DMS114 treated with DMSO at 0.1 percent for 48 hours (cell line): ENCODE measurements at regions not wholly inside any gene's neighbourhood (a gene's known extent, or its start where the extent isn't known, plus 50 kb on each side); places are given as distances from the start of the nearest gene placed in this dataset.
"Not testable (repeated sequence)": the region's sequence is repeated elsewhere in the genome, so short reads cannot be mapped to it uniquely, and the experiment has no call there.

Experiments used
- DNase-seq: peaks from one replicate; lab custom pipeline; 2025; ENCODE audit not compliant: unreplicated experiment; lab: John Stamatoyannopoulos, UW

DNA sequence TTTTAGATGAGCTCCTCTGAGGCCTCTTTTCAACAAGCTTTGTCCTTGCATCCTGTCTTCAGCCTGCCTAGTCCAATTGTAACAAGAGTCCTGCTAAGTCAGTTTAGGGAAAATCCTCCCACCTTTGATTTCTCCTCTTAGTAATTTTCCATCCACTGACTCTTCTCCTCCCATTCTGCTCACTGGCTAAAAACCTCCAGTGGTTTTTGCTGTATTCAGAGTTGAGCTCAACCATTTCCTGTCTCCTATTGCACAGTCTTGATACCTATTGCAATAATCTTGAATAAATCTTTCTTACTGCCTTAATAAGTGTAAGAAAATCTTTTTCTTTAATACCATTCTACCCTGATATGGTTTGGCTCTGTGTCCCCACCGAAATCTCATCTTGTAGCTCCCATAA lies 117.8 kb upstream of the ENPP6 start:
- DNase-seq: no peak

DNA sequence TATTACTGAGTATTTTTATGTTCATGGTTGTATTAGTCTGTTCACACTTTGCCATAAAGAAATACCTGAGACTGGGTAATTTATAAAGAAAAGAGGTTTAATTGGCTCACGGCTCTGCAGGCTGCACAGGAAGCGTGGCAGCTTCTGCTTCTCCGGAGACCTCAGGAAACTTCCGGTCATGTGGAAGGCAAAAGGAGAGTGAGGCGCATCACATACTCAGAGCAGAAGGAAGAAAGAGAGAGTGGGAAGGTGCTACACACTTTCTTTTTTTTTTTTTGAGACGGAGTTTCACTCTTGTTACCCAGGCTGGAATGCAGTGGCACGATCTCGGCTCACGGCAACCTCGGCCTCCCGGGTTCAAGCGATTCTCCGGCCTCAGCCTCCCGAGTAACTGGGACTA lies 115.8 kb upstream of the ENPP6 start:
- DNase-seq: not testable (repeated sequence)

DNA sequence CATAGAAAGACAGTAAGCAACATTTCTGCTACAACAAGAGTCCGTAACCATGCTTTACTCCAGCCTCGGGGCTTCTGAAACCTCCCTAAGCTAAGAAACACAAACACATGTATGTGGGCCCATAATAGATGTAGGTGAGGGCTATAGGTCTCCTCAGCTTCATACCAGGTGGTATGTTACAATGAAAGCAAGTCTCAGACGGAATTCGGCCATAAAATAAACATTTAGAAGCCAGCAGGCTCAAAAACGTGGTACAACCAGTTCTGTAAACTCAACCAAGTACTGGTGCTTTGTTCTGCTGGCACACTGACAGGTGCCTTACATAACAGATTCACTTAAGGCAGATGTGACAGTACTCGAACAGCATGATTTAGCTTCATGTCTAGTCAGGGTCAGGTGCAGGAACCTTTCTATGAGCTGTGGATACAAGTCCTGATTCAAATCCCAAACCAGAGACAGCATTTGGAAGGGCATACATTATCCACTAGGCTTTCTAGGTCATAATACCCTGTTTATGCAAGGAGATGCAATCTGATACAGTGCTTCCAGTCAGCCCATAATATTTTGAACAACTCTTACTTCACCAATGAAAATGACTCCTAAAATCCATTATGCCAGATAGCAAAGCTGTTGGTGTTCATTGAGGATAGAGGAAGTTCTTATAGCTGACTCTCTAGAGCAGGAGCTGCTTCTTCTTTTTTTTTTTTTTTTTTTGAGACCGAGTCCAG lies 113.8 kb upstream of the ENPP6 start:
- no peak for DNase-seq

DNA sequence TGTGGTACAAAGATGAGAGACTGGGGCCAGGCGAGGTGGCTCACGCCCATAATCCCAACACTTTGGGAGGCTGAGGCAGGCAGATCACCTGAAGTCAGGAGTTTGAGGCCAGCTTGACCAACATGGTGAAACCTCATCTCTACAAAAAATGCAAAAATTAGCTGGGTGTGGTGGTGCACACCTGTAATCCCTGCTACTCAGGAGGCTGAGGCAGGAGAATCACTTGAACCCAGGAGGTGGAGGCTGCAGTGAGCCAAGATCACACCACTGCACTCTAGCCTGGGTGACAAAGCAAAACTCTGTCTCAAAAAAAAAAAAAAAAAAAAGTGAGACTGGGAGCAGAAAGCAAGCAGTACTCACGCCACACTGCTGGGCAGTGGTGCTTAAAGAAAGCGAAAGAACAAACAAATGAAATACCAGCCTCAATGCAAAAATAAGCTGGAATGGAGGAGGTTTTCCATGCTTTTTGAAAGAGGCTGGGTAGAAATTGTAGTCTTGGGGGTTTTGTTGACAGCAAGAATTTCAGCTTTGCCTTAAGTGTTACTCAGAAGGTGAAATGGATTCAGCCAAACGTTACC lies 112.9 kb upstream of the ENPP6 start:
- DNase-seq: not testable (repeated sequence)

- no peak for DNase-seq
Observed at GRCh38 chr4:184329659-184330400, 112.2 kb upstream of the ENPP6 start.

GRCh38 chr4:184329235-184329634 lies 111.6 kb upstream of the ENPP6 start:
- DNase-seq: no peak

DNA sequence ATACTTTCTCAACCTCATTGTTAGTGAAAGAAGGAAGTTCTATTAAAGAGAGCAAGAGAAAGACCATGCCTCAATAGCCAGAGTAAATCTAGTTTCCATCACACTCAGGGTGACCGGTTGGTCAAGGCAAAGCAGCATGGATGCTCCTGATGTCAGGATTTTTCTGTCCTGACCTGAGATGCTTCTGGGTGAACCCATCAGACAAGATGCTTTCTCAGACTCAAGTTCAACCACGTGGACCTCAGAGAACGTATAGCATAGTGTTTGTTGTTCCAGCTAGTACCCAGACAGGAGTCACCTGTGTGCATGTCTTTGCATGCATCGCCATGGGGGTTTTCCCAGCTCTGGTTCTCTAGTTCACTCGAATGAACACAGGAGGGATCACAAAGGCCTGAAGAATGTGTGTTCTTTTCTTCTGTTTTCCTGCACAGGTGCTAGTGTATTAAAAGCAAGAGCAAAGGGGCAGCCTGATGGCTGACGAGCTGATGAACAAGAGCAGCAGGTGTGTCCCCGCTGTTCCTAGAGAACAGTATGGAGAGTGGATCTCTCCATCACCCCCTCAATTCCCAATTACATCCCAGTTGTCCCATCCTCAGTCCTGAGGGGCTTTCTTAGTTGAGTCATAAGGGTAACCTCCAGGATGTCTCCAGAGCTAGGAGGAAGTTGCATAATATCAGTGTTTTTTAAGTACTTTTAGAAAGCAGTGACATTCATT lies 110.5 kb upstream of the ENPP6 start:
- DNase-seq: no peak

DNA sequence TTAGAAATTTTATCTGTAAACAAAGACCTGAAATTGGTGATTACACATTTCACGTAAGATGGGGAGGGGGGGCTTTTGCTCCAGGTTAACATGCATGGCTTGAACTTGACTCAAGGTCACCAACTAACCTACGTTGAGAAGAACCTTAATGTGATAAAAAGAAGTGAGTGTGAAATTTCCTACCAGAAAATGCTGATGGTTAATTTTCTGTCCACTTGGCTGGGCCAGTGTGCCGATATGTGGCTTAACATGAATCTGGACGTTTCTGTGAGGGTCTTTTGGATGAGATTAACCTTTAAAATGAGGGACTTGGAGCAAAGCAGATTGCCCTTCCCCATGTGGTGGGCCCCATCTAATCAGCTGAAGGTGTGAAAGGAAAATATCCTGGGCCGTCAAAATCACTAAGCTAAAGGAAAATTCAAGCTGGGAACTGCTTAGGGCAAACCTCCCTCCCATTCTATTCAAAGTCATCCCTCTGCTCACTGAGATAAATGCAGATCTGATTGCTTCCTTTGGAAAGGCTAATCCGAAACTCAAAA lies 107.3 kb upstream of the ENPP6 start:
- DNase-seq: no peak

GRCh38 chr4:184322328-184323025 lies 104.8 kb upstream of the ENPP6 start:
- no peak for DNase-seq

GRCh38 chr4:184320631-184321030 lies 103.0 kb upstream of the ENPP6 start:
- no peak for DNase-seq

- DNase-seq: no peak
Observed at GRCh38 chr4:184318852-184319251, 101.2 kb upstream of the ENPP6 start.

DNA sequence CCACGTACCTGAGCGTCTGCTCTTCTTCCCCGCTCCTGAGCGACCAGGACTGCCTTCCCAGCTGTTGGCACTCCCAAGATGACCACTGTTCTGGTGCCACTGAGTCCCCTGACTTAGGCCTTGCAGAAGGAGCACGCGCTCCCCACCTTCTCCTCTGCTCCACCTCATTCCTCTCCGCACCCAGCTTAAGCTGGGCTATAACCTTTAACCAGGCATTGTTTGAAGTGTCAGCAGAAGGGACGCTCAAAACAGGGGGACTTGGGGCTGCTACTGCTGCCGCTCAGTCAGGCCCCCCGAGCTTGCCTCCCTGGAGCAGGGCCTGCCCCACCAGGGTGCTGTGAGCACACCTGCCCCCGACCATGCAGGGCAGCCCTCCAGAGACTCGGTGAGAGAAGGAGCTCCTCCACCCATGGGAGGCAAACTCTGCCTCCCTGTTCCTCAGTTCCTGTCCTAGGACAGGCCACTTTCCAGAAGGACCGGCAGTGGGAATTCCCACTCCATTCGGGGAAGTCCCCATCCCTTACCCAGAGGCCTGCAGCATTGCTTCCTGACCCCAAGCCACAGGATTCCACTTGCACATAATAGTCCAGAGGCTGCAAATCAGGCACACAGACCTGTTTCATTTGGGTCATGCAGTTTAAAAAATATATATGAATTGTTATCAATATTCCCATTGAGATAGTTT lies 99.7 kb upstream of the ENPP6 start:
- DNase-seq: no peak

GRCh38 chr4:184316821-184317220 lies 99.1 kb upstream of the ENPP6 start:
- DNase-seq: no peak

- no peak for DNase-seq
Observed at GRCh38 chr4:184315675-184316359, 98.1 kb upstream of the ENPP6 start.

DNA sequence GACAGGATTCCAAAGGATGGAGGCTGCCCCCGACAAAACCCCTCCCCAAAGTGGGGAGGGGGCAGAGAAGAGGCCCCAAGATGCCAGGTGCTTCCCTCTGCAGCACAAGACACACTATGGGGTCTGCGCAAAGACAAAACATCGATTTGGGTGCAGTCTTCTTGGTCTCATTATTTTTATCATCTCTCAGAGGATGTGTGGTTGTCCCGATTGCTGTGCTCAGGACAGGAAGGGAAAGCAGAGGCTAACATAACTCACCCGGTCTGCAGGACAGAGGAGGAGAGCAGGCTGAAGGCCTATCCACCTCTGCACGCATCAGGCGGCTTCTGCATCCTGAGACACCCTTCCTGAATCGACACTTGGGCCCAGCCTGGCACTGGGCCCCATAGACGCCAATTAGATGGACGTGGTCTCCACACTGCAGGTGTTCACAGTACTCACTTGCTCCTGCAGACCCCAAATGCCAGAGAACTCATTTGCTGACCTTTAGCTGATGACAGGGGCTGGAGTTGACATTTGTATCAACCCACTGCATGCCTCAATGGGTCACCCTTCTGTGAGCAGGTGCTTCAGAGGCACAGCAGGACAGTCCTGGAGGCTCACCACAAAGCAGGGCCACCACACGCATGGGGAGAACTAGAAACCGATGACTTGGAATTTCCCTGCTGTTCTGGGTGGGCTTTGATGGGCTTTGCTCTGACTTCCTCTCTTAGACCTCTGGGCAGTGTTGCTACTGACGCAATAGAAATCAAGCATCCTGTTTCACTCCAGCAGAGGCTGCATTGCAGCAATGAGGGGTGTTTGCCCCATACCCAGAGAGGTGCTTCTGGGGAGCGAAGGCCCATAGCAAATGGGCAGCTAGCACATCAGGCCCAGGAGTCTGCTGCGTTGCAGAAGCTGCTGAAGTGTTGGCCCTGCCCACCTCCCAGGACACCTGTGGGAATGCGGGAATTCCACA lies 96.3 kb upstream of the ENPP6 start:
- DNase-seq: no peak

GRCh38 chr4:184313058-184313581 lies 95.4 kb upstream of the ENPP6 start:
- DNase-seq: no peak

DNA sequence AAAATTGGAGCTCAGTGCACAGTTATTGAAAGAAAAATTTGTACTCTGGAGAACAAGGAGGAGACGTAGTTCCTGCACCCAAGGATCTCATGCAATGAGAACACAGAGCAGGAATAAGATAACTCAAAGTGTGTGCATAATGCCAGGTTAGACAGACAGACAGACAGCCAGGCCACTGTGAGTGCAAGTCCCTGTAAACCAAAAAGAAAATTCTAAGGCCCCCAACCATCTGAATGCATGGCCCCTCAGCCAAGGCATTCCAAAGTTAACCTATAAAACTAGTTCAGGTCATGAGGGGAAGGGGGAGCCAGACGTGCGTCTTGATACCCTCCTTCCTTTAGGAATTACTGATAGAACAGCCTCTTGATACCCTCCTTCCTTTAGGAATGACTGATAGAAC lies 94.5 kb upstream of the ENPP6 start:
- DNase-seq: no peak
